Left lobe of liver (tissue), 2 donors: ENCODE measurements at regions not wholly inside any gene's neighbourhood (a gene's known extent, or its start where the extent isn't known, plus 50 kb on each side); places are given as distances from the start of the nearest gene placed in this dataset.

Source experiments
- ATAC-seq: fragments of 200-7000 bp; cut with Tn5 transposase; one replicate; pipeline ENCODE4 v1.9.1; 2020; ENCODE audit warnings: mild to moderate bottlenecking, moderate library complexity
- DNase-seq: peaks from one replicate; pipeline ENCODE4 v3.0.0-alpha.2; 2020; ENCODE audit warnings: low spot score
- donor health status: DM: no; HTN: no; CAD: no; lungs with moderate emphysema.
- donor health status: DM: no; HTN: yes; CAD: no.

DNA sequence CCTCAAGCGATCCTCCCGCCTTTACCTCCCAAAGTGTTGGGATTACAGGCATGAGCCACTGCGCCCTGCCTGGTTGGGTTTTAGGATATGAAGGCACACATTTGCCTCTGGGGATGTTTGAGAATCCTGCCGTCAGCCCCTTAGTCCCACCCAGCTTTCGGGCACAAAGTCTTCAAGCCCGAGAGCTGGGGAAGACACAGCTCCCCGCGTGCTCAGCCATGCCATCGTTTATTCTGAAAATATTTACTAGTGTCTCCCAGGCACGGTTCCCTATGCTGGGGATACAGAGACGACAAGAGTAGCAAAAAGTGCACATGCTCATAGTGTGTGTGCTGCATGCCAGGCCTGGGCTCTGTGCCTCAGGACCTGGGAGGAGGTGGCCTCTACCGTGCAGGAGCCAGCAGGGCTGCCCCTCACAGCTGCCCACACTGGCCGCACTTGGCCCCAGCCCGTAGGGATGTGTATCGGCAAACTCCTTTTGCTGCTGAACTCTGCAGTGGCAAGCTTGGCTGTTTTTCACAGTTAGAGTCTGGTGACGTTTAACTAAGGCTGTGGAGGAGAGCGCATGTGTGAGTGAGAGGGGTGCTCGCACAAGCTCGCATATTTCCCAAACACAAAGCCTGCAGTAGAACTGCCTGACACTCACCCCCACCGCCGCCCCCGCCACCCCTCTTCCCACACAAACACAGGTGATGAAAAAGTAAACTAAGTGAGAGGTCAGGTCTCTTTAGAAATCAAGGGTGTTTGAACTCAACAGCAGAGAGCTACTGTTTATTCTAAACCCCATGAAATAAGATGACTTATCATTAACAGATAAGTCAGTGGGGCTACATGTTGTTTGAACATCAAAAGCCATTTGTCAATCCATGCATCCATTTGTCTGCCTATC, 266.4 kb downstream of the MRTFB start:
- DNase-seq, result peak; percentile 91
- ATAC-seq, result peak; percentile 90

DNA sequence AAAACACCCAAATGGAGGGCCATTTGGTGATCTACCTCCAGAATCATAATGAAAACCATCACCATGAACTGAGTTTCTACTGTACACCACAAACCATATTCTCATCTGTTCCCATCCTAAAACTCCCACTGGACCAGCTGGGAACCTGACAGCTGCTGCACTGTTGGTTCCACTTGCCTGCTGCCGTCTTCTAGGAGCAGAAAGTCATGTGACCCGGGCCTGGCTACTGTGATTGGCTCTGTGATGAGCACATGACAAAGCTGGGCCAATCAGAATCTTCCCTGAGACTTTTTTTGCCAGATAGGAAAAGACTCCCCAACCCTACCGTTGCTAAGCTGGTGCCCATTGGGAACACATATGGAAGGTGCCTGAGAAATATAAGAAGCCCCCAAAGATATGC, 264.2 kb downstream of the MRTFB start:
- DNase-seq, result no peak
- ATAC-seq, result no peak

DNA sequence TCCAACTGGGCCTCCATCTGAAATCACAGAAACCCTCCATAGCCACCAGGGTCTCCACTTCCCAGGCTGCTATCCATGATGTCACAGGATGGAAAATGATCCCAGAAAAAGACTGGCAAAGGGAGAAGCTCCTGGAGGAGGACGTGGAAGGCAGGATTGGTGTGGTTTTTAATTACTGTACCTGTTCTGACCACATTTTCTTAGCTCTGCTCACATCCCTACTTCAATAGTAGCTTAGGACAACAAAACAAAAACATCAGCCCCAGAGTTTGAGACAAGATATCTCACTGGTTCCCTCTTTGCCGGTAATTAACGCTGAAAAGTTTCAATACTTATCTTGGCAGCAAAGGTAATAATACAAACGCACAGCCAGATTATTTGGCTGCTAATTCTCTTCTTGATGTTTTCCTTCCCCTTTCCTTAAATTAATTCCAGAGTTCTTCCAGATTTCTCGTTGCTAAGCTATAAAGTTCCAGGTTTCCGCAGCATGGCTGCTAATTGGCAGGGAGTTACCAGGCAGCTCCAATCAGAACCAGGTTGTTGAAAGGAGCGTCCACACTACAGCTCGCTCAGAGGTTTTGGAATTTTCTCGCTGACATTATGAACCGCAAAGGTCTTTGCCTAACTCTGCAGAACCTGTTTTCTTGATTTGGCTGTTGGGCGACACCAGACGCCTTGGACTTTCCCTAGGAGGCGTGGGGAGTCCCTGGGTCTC, 263.4 kb downstream of the MRTFB start:
- no peak for DNase-seq

DNA sequence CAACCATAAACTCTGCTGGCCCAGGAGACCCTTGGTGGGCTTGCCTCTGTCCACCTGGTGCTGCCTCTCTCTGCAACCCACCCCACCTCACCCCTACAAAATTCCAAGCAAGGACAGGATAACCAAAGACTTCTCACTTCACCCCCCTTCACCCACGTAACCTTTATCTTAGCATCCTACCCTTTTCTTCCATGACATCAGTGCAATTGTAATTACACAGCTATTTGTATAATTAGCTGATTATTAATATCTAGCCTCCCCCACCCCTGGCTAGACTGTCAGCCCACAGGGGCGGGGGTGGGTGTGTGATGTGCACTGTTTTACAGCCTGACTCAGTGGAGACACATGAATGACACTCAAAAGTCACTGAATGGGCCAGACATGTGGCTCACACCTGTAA, 262.2 kb downstream of the MRTFB start:
- DNase-seq, result no peak
- ATAC-seq, result no peak

More for the DNA sequence above, 263.4 kb downstream of the MRTFB start:
- no peak for ATAC-seq

DNA sequence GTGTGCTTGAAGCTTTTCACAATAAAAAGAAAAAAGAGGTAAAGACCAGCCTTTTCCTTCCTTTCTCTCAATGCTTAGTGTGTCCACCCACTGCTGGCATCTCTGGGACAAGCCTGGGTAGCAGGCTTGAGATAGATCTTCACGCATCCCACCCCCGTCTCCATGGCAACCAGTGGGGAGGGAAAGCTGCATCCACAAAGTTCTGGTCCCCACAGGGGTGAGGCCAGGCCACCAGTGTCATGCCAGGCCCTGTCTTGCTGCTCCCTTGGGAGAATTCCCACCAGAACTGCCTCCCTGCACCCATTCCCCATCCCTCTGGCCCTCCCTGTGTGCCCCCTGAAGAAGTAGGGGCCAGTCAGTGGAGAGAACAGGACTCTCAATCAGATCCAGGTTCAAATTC, 259.9 kb downstream of the MRTFB start:
- DNase-seq (no peak), ATAC-seq (no peak)

DNA sequence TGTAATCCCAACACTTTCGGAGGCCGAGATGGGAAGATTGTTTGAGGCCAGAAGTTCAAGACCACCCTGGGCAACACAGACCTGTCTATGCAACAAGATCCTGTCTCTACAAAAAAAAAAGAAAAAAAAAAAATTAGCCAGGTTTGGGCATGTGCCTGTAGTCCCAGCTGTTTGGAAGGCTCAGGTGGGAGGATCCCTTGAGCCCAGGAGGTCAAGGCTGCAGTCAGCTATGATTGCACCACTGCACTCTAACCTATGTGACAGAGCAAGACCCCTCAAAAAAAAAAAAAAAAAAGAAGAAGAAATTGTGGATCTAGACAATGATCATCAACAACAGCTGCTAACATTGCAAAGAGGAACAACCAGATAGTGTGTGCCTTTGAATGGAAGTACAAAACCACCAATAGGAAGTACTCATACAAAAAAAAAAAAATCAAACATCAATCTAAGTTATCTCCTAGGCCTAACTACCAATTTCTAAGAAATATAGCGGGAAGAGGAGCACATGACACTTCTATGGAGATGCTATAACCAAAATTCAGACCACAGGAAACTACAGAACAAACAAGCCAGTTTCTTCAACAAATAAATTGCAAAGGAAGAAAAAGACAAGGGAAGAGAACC, 258.7 kb downstream of the MRTFB start:
- ATAC-seq, result no peak
- DNase-seq, result no peak

DNA sequence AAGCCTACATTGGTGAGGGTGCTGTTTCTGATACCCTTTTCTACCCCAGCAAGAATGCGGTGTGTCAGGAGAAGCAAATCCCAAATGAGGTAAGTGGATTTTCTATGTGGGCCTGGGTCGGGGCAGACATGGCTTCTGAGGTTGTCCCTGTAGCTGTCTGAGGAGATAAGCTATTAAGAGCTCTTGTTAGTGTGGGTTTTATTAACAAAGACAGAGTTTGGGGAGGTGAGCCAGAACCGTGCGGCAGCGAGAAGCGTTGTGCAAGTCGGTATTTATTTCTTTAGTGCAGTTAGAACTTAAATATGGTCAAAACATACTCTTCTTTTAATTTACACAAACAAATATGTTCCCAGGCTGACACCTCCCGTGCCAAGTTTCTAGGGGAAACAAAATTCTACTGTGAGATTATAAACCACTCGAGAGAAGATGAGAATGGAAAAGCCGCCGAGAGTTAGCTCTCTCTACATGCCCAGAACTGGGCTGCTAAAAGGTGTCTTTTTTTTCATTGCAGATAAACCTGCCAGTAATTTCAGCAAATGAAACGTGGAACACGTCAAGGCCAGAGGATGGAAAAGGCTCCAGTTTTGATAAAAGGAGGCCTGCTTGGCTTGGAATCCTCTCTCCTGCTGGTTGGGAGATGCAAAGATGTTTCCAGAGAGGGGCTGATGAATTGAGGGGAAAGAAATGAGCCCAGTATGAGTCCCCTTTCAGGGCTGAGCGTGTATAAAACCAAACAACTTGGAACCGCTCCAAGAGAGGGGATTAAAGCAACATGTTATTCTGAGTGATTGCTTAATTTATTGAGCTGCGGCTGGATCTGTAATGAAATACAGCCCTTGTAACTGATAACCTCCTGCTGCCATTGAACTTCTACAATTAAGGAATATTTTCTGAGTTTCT, 254.6 kb downstream of the MRTFB start:
- DNase-seq, result no peak
- ATAC-seq, result peak; percentile 76

DNA sequence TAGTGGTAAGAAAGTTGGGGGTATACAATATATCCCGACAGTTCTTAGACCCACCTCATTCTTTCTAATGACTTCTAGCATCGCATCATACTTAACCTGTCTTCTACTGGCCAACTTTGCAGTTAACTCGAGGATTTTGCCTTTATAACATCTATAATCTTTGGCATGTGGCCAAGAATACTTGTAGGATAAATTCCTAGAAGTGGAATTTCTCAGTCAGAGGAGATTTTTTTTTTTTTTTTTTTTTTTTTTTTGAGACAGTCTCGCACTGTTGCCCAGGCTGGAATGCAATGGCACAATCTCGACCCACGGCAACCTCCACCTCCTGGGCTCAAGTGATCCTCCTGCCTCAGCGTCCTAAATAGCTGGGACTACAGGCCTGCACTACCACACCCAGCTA, 253.5 kb downstream of the MRTFB start:
- ATAC-seq (no peak), DNase-seq (no peak)

DNA sequence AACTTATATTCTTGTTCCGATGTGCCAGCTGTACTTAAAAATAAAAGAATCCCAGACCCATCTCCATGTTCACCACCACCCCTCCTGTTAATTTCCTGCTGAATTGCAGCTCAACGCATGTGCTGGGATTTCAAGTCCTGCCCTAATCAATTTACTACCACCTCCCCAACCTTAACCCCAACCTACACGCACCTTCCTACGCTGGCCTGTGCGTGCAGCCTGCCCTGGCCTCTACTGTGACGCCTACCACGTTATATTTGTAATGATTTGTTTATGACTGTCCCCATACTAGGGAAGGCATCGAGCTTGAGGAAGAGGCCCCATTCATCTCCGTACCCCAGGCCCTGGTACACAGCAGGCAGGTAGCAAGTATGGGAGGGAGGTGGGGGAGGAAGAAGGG, 251.1 kb downstream of the MRTFB start:
- DNase-seq, result no peak
- no peak for ATAC-seq

DNA sequence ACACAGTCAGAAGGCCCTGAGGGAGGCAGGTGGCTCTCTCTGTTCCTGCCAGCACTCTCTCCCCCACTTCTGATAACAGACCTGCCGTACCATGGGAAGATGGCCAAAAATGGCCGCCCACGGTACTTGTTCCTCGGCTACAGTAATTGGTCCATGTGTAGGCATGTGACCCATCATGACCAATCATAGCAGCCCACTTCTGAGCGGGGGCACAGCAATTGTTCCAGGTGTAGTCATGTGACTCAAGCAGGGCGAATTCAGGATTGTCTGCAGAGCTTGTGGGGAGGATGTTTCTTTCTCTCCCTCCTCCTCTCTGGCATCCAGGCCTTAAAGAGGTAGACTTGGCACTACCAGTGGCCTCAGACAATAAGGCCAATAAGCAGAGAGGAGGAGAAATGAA, 250.4 kb downstream of the MRTFB start:
- no peak for ATAC-seq
- DNase-seq, result no peak

DNA sequence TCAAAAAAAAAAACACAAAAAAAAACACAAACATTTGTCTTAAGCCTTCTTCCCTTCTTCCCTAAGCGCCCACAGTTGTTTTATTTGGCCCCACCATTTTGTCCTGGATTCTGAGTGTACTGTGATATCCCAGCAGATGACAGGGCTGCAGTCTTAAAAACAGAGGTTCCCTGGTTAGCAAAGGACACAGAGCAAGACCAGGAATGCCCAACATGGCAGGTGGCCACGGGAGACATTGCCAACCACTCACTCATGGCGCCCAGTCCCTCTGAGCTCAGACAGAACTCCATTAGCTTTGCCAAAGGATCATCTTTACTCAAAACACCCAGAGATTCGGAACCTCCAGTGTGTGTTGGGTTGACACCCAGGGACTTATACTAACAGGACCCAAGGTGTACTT, 249.3 kb downstream of the MRTFB start:
- no peak for ATAC-seq
- DNase-seq, result no peak
